ENCODE measurements at regions not wholly inside any gene's neighbourhood (a gene's known extent, or its start where the extent isn't known, plus 50 kb on each side); places are given as distances from the start of the nearest gene placed in this dataset.

DNA sequence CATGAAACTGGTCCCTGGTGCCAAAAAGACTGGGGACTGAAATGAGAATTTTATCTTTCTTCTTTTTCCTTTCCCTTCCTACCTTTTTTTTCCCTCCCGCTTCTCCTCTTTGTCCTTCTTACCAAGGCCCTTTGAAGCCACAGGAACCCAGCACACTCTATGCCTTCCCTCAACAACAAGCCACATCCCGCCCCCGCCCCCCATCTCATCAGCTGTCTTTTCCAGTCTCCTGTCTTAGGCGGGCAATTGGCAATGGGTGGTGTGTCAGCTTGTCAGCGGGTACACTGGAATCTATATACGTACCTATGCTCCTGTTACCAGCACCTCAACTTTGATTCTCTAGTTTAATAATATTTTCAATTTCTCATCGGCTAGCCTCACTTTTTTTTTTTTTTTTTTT, 56.3 kb upstream of the CHD2 start (continued):
- TF ChIP-seq HDAC2 (IDR thresholded peaks at IDR 0.05; ENCODE audit: borderline replicate concordance in 1 of 2, low read depth in 2 of 2, low read length in 2 of 2) (no peak), YY1 (IDR thresholded peaks at IDR 0.05; ENCODE audit: low read depth, low read length) (no peak), SP4 (IDR thresholded peaks at IDR 0.05; ENCODE audit: low read length) (no peak), BRCA1 (IDR thresholded peaks at IDR 0.05; ENCODE audit: low read depth, low read length) (no peak), KDM1A (IDR thresholded peaks at IDR 0.05; ENCODE audit: borderline replicate concordance, low read length) (no peak), RNF2 (IDR thresholded peaks at IDR 0.05; ENCODE audit: borderline replicate concordance, low read depth, low read length, missing control alignments, poor library complexity, severe bottlenecking) (no peak), JUN (IDR thresholded peaks at IDR 0.05; ENCODE audit: low read depth, low read length) (no peak), KDM5A (IDR thresholded peaks at IDR 0.05; ENCODE audit: low read length) (no peak)
- TF ChIP-seq, protein P1, sequence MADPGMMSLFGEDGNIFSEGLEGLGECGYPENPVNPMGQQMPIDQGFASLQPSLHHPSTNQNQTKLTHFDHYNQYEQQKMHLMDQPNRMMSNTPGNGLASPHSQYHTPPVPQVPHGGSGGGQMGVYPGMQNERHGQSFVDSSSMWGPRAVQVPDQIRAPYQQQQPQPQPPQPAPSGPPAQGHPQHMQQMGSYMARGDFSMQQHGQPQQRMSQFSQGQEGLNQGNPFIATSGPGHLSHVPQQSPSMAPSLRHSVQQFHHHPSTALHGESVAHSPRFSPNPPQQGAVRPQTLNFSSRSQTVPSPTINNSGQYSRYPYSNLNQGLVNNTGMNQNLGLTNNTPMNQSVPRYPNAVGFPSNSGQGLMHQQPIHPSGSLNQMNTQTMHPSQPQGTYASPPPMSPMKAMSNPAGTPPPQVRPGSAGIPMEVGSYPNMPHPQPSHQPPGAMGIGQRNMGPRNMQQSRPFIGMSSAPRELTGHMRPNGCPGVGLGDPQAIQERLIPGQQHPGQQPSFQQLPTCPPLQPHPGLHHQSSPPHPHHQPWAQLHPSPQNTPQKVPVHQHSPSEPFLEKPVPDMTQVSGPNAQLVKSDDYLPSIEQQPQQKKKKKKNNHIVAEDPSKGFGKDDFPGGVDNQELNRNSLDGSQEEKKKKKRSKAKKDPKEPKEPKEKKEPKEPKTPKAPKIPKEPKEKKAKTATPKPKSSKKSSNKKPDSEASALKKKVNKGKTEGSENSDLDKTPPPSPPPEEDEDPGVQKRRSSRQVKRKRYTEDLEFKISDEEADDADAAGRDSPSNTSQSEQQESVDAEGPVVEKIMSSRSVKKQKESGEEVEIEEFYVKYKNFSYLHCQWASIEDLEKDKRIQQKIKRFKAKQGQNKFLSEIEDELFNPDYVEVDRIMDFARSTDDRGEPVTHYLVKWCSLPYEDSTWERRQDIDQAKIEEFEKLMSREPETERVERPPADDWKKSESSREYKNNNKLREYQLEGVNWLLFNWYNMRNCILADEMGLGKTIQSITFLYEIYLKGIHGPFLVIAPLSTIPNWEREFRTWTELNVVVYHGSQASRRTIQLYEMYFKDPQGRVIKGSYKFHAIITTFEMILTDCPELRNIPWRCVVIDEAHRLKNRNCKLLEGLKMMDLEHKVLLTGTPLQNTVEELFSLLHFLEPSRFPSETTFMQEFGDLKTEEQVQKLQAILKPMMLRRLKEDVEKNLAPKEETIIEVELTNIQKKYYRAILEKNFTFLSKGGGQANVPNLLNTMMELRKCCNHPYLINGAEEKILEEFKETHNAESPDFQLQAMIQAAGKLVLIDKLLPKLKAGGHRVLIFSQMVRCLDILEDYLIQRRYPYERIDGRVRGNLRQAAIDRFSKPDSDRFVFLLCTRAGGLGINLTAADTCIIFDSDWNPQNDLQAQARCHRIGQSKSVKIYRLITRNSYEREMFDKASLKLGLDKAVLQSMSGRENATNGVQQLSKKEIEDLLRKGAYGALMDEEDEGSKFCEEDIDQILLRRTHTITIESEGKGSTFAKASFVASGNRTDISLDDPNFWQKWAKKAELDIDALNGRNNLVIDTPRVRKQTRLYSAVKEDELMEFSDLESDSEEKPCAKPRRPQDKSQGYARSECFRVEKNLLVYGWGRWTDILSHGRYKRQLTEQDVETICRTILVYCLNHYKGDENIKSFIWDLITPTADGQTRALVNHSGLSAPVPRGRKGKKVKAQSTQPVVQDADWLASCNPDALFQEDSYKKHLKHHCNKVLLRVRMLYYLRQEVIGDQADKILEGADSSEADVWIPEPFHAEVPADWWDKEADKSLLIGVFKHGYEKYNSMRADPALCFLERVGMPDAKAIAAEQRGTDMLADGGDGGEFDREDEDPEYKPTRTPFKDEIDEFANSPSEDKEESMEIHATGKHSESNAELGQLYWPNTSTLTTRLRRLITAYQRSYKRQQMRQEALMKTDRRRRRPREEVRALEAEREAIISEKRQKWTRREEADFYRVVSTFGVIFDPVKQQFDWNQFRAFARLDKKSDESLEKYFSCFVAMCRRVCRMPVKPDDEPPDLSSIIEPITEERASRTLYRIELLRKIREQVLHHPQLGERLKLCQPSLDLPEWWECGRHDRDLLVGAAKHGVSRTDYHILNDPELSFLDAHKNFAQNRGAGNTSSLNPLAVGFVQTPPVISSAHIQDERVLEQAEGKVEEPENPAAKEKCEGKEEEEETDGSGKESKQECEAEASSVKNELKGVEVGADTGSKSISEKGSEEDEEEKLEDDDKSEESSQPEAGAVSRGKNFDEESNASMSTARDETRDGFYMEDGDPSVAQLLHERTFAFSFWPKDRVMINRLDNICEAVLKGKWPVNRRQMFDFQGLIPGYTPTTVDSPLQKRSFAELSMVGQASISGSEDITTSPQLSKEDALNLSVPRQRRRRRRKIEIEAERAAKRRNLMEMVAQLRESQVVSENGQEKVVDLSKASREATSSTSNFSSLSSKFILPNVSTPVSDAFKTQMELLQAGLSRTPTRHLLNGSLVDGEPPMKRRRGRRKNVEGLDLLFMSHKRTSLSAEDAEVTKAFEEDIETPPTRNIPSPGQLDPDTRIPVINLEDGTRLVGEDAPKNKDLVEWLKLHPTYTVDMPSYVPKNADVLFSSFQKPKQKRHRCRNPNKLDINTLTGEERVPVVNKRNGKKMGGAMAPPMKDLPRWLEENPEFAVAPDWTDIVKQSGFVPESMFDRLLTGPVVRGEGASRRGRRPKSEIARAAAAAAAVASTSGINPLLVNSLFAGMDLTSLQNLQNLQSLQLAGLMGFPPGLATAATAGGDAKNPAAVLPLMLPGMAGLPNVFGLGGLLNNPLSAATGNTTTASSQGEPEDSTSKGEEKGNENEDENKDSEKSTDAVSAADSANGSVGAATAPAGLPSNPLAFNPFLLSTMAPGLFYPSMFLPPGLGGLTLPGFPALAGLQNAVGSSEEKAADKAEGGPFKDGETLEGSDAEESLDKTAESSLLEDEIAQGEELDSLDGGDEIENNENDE (IDR thresholded peaks at IDR 0.05; ENCODE audit: insufficient replicate concordance, low read length), result no peak
